ENCODE measurements at regions not wholly inside any gene's neighbourhood (a gene's known extent, or its start where the extent isn't known, plus 50 kb on each side); places are given as distances from the start of the nearest gene placed in this dataset.
"Not testable (repeated sequence)": the region's sequence is repeated elsewhere in the genome, so short reads cannot be mapped to it uniquely, and the experiment has no call there.

DNA sequence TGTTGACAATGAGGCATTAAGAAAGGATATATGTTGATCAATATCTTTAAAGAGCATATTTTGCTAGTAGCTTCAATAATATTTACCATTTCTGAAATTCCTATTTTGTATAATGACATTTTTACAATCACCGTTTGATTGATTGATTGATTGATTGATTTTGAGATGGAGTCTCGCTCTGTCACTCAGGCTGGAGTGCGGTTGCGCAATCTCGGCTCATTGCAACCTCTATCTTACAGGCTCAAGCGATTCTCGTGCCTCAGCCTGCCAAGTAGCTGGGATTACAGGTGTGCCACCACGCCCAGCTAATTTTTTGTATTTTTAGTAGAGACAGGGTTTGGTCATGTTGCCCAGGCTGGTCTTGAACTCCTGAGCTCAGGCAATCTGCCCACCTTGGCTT, 150.9 kb upstream of the TEX13D start:
- DNase-seq (ENCODE audit: low read depth in 2 of 2), result not testable (repeated sequence)

DNA sequence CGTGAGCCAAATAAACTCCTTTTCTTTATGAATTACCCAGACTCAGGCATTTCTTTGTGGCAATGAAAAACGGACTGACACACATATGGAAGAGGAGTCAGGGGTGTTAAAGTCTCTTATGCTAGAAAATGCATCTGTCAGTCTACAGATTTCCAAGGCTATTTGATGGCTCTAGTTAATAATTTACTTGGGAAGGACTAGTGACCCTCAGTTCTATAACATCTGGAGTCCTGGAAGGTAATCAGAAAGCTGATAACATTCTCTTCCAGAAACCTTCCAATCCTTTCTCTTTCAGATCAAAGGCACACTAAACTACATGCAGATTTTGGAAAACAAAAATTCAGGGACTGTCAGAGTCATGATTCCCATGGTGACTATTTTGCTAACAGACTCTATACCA, 142.0 kb upstream of the TEX13D start:
- no peak for DNase-seq (ENCODE audit: low read depth in 2 of 2)

DNA sequence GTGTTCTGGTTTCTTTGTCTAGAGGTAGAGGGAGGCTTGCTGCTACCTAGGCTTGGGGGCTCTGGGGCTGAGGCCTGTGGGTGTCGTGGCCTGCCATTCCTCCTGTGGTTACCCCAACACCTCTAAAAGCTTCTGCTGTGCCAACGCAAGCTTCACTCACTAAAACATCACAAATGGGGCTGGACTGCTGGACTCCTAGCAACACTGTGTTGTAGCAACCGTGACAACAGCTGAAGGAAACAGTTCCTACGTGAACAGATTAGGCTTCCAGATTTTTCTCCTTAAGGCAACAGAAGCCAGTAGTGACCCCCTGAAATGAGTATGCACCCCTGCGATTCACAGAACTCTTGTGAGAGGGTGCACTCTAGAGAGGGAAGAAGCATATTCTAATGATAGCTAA, 138.3 kb upstream of the TEX13D start:
- no peak for DNase-seq (ENCODE audit: low read depth in 2 of 2)

DNA sequence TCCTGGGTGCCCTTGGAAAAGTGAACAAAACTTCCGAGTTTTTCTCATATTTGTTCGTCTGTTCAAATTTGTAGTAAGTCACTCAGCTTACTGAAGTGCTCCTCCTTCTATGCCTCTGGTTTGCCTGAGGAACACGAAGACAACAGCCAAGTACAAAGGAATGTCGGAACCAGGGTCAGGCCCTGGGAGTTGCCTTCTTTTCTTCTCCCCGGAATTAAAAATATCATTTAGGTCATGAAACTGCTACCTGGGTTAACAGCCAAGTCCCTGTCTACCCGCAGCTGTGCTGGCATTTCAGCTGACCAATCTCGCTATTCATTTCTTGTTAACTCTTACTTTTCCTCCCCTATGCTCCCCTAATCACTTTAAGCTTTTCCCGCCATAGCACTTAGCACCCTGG, 137.6 kb upstream of the TEX13D start:
- no peak for DNase-seq (ENCODE audit: low read depth in 2 of 2)

DNA sequence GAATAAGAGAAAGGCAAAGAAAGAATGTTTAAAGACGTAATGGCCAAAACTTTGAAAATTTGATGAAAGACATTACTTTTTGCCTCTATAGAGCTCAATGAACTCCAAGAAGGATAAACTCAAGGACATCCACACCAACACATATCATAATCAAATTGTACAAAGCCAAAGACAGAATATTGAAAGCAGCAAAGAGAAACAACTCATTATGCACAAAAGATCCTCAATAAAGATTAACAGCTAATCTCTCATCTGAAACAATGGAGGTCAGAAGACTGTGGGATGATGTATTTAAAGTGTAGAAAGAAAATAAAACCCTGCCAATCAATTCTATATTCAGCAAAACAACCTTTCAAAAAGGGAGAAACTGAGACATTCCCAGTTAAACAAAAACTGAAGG, 129.1 kb upstream of the TEX13D start:
- no peak for DNase-seq (ENCODE audit: low read depth in 2 of 2)

DNA sequence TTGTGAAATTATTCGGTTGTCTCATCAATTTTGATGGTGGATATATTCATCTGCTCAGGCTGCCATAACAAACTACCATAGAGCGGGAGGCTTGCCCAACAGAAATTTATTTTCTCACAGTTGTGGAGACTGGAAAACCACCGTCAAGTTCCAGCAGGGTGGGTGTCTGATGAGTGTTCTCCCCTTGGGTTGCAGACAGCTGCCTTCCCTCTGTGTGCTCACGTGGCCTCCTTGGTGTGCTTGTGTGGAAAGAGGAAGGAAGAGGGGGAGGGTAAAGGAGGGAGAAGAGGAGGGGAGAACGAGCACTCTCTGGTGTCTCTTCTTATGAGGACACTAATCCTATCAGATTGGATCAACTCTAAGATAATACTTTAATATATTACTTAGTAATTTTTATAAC, 123.8 kb upstream of the TEX13D start:
- no peak for DNase-seq (ENCODE audit: low read depth in 2 of 2)

DNA sequence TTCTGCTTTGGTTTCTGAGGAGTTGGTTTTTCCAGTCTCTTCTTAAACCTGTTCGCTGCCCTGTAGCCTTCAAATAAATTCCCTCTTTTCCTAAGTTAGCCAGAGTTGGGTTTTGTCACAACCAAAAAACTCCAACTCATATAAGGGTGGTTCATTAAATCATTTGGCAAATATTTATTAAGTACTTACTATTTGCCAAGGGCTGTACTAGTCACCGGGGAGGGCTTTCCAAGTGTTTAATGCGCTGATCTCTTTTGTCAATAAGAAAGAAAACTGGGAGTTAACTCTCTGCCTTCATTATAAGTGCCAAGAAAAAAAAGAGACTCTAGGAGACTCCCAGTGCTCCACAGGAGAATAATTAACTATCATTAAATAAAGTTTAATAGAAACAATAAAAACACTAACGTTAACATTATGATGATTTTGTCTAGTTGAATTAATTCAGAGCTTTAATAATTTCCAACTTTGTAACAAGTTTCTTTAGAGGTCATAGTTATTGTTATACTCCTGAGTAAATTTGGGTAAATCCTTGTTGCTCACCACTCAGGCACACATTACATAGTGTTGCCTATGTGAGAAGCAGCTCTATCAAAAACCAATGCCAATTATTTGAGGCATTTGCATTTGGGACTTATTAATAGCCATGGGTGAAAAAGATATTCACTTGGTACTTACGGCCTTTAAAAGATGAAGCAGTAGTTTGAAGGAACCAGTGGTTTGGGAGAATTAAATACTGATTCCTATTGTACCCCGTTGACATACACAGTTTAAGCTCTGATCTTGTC, 122.5 kb upstream of the TEX13D start:
- DNase-seq (ENCODE audit: low read depth in 2 of 2), result no peak

DNA sequence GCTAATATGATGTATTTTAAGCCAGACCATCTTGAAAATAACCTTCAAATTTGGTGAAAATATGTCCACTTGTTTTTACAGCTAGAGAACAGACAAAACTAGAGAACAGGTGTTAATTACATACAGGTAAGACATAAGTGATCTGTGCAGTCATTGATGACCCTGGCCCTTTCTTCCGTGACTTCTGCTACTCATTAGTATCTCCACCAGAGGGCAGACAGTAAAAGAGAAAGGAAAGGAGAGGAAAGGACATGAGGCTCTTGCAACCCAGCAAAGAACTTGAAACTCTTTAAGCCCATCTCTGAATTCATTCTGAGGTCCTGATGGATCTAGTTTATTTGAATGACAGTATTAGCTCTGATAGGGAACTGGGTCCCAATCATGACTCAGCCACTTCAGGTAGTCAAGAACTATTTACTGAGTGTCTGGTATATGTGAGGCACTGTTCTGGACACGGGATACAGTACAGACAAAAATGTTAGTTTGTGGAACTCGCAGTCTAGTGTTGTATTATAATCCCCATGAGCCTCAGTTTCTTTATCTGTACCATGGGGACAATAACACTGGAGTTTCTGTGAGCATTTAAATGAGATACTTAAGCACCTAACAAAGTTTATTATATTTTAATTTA, 121.0 kb upstream of the TEX13D start:
- no peak for DNase-seq (ENCODE audit: low read depth in 2 of 2)

DNA sequence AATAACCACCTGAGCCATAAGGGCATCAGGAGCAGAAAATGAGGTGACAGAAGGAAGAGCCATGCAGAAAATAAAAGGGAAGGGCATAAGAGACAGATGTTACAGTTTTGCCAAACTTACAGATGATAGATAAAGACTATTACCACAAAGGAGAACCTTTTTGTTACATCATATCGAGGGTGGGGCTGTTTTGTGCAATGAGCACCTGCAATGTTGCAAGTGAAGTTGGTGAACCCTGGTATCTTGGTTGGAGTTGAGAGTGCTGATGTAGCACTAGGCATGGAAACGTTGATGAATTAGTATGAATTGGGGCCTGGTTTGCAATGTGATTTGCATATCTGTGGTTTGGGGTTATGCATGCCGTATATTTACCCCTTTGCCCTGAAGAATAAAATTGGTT, 119.8 kb upstream of the TEX13D start:
- no peak for DNase-seq (ENCODE audit: low read depth in 2 of 2)

DNA sequence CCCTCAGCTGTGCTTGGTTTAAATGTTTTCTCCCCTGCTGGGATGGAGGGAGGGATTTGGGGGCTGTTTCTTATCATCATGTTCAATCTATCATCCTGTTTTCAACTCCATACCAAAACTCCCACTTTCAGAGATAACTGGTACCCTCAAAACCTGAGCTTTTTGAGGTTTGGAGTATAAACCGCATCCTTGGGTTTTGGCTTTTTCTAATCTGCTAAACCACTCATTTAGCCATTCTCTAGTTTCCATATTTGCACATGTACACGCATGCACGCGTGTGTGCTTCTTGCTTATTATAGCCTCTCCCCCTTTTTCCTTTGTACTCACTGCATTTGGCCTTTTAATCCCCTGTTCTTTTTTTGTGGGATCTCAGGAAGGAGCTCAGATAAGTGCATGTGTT, 116.7 kb upstream of the TEX13D start:
- DNase-seq (ENCODE audit: low read depth in 2 of 2), result no peak

DNA sequence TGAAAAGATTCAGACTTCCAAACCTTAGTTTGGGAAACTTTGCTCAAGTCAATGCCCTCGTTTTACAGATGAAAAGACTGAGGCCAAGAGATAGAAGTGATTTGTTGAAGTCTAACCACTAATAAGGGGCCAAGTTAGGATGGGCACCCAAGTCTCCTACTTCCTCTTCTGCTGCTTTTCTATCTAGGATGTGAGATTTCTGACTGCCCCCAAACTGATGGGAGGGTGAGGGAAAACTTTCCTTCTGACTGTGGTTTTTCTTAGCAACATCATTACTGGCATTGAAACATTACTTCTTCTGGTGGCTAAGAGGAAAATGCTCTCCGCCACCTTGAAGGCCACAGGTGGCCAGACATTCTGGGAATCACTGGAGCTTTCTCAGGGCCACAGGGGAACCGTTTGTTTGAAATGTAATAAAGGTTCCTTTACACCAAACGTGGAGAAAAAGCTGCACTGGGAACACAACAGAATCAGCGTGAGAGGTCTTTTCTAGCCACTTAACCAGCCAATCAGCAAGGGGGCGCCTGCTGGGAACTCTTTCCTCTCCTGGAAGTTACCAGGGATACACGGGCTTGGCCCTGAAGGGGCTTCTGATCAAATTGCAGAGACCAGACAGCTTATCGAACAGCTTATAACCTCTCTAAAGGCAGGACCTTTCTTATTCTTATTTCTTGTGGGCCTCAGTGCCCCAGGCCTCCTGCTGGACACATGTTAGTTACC, 115.9 kb upstream of the TEX13D start:
- no peak for DNase-seq (ENCODE audit: low read depth in 2 of 2)

DNA sequence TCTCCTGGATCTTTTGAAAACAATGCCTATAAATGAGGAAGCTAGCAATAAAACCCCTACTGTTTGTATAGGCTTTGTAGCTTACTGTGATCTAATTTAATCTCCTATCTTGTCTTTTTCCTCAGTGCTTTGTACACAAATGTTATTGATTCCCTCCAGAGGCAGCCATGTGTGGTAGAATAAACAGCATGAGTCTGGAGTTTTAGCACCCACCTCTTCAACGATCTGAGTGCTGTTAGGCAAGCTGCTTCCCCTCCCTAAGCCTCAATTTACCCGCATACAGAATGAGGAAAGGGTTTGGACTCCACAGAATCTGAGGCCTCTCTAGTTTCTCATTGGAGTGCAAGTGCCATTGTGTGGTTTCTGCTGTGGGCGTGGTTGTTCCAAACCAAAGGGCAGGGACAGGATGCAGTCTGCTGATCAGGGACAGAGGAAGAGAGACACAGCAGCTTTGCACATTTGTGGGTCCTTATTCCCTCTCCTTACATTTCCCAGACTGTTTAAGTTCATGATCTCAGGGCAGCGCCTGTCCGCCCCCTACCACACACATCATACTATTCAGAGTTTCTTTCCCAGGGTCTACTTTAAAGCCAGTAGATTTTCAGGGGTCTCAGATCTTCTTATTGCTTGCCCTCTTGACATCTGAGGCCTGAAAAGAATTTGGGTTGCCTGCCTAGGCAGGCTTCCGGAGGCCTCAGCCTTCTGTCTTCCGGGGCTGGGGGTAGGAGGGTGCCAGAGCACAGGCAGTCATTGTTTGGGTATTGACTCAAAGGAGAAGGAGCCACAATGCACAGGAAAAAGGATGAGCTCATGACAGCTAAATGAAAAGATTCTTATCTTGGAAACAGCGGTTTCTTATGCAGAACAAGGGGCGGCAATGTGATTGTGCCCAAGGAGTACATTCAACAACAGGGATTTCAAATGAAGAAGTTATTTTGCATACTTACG, 114.9 kb upstream of the TEX13D start:
- peak; percentile 41 to 56 for DNase-seq (ENCODE audit: low read depth in 2 of 2)

DNA sequence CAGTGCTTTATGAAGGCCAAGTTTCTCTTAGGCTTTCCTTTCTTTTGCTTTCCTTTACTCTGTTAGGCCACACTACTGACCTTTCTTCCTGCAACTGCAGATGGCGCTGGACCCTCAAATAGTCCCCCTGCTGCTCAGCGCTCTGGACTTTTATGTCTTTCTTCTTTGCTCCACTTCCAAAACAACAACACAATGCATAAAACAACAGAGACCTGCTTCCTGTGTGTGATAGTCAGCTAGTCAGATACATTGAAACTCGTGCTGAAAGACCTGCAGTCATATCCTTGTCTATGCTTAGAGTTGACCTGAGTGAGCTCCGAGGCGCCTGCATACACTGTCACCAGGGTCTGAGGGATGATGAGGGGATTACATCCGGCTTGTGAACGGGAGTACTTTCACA, 108.9 kb upstream of the TEX13D start:
- no peak for DNase-seq (ENCODE audit: low read depth in 2 of 2)

DNA sequence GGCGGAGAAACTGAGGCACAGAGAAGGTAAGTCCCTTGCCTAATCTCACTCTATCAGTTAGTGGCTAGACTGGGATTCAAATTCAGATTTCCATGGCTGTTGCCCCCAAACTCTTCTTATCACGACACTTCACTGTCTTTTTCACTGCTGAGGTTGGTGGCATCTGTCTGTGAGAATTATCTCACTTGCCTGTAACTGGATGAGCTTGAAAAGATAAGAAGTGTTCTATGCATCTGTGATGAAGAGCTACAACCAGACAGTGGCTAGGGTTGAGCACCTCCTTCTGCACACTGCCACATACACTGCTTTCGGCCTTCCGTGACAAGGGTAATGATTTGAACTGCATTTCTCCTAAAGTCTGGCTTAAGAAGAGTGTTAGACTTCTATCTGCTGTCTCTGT, 107.9 kb upstream of the TEX13D start:
- DNase-seq (ENCODE audit: low read depth in 2 of 2), result no peak

DNA sequence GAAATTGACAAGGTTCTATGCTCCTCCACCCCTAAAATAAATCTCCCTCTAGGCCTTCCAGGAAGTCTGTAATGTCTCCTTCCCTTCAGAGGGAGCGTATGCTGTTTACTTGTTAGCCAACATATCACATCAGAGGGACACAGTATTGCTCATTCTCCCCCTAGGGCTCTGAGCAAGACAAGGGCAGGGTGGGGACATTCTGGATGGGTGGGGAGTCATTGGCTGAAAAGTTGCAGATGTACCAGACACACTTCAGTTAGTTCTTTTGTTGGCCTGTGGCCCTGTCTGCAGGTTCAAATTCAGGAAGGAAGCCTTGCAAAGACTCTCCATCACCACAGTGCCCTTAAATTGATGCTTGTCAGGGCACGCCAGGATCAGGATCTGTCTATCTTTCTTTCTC, 106.3 kb upstream of the TEX13D start:
- DNase-seq (ENCODE audit: low read depth in 2 of 2), result no peak

DNA sequence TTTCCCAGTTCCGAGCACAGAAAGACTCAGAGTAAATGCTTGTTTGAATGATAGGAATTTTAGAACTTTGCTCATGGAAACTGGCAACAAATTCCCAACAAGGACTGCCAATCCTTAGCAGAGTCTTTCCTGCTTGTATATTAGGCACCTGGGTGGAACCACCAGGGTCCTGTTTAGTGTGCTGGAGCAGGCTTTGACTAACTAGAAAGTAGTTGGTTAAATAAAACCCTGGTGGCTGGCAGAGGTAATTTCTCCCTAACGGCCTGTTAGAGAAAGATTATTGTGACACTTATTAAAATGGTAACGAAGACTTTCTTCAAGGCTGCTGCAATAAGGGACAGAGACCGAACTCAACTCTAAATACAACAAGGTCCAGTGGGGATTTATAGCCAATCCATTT, 103.6 kb upstream of the TEX13D start:
- no peak for DNase-seq (ENCODE audit: low read depth in 2 of 2)

DNA sequence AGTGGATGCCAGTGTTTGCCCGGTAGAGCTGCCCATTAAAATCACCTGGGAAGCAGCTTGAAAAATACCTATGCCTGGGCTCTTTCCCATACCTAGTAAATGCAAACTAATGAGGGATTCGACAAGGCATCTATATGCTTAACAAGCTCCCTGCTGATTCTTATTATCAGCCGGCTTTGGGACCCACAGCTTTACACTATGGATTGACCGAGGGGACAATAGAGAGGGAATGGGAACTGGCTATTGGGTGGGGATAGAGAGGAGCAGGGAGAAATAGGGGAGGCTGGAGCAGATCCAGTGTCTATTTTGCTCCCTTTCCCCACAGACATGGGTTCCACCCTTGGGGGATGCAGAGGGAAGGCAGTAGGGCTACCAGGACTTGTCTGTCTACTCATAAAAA, 103.1 kb upstream of the TEX13D start:
- DNase-seq (ENCODE audit: low read depth in 2 of 2), result no peak

DNA sequence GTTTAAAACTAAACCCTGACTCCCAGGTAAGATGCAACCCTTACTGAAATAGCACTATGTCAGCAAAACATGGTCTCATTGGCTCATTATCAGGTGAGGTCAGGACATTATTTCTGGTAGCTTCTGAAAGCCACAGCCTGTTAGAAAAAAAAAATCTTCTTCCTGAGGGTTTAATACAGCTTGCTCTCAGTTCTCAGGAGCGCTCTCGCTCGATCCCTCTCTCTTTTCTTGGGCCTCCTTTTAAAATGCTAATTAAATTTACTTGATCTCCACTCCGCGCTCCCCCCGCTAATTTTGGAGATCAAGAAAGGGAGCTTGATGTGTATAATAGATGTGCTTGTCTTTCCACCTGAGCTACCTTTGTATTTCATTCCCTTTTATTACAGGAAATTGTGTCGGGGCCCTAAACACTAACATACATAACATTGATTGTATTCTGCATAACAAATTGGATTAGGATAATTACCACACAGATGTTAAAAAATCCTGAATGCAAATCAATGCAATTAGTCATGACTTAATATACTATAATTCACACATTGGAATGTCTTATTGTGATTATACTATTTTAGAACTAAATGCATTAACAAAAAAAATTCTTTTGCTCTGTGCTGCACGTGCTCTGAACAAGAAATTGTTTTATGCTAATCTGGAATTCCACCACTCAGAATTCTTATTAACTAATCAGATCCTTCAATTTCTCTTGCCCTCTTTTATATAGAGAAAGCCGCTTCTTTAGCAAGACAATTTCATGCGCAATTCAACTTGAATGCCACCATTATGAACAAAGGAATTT, 101.6 kb upstream of the TEX13D start:
- DNase-seq (ENCODE audit: low read depth in 2 of 2), result no peak

DNA sequence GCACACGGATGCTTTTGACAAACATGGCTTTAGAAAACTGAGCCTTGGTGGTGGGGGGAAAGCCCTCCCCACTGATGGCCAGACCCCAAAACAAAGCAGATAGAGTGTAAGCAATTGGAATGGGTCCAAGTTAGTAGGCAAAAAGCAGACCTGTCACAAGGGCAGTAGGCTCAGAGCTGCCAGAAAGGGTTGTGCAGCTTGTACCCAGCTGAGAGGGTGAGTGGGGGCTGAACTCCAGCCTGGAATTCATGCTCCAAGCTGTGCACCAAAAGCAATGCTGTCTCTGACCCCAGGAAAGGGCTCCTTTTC, 101.1 kb upstream of the TEX13D start:
- DNase-seq (ENCODE audit: low read depth in 2 of 2), result no peak

DNA sequence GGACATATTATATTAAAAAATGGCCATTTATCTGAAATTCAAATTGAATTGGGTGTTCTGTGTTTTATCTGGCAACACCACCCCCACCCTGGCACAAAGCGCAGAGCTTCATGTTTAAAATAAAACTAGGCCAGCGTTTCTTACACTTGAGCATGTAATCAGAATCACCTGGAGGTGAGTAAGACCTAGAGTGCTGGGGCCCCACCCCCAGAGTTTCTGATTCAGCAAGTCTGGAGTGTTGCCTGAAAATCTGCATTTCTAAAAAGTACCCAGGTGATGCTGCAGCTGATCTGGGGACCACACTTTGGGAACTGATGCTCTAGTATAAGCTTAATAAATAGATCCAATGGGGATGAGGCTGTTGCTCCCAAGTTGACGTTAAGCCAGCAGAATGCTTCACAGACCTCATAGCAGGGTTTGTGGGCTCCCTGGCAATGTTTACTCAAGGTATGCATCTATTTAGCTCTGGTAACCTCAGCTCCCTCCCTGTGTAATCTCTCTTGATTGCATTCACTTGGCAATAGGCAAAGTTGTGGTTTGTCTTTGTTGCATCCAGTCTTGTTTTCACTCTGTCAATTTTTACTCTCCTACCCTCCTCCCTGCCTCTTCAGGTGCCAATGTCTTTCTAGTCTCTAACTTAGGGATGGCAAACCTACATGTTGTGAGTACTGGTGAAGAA, 99.8 kb upstream of the TEX13D start:
- DNase-seq (ENCODE audit: low read depth in 2 of 2), result no peak

DNA sequence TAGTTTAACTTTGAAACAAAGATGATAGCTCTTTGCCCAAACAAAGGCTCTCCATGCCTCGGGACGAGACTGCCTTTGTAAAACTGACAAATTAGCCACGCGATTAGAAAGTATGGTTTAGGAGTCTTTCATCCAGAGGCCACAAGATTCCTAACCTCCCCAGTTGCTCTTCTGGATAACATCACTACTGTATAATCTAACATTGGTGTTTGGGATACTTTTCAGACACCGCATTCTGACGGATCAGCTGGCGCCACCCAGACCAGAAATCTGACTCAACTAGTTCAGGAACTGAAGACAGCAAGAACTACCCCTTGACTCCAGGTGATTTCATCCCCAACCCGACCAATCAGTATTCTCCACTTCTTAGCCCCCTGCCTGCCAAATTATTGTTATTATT, 98.1 kb upstream of the TEX13D start:
- DNase-seq (ENCODE audit: low read depth in 2 of 2), result no peak

All from stimulated activated CD4-positive, alpha-beta T cell treated with anti-CD3 and anti-CD28 coated beads, Interleukin-15, amount 100 ng/mL, for 48 hours (primary cell).